ENCODE measurements at regions not wholly inside any gene's neighbourhood (a gene's known extent, or its start where the extent isn't known, plus 50 kb on each side); places are given as distances from the start of the nearest gene placed in this dataset.

DNA sequence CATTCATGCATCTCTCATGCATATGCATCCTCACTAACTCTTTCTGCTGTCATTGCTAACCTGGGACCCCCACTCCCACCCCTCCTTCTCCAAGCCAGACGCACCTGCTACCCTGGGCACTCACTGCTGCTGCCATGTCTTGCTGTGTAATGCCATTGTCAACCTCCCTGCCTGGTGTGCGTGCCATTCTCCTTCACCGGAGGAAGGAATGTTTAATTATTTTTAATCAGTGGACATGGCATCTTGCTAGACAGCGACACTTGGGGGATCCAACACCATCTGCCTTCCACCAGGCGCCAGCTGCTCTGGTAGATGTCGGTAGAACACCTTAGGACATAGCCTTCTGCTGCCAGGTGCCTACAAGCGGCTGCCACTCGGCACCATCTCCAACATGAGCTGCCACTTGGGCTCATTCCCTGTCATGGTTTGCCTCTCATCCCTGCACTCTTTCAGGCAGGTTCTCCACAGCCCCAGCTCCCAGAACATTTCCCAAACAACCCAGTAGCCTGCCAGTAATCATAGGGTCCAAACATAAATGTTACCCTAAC is 306.9 kb downstream of the TTLL7 start:
- TF ChIP-seq, protein P1, sequence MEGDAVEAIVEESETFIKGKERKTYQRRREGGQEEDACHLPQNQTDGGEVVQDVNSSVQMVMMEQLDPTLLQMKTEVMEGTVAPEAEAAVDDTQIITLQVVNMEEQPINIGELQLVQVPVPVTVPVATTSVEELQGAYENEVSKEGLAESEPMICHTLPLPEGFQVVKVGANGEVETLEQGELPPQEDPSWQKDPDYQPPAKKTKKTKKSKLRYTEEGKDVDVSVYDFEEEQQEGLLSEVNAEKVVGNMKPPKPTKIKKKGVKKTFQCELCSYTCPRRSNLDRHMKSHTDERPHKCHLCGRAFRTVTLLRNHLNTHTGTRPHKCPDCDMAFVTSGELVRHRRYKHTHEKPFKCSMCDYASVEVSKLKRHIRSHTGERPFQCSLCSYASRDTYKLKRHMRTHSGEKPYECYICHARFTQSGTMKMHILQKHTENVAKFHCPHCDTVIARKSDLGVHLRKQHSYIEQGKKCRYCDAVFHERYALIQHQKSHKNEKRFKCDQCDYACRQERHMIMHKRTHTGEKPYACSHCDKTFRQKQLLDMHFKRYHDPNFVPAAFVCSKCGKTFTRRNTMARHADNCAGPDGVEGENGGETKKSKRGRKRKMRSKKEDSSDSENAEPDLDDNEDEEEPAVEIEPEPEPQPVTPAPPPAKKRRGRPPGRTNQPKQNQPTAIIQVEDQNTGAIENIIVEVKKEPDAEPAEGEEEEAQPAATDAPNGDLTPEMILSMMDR (conservative IDR thresholded peaks at IDR 0.05): no peak
- TF ChIP-seq ZFX (IDR thresholded peaks at IDR 0.05): no peak

Measured in C4-2B (cell line).